Activated T-helper 1 cell treated with anti-CD3 and anti-CD28 coated beads, Interleukin-2, amount 50 U/mL, for 16 hours (primary cell): ENCODE measurements at regions not wholly inside any gene's neighbourhood (a gene's known extent, or its start where the extent isn't known, plus 50 kb on each side); places are given as distances from the start of the nearest gene placed in this dataset.
A peak's percentile ranks its signal among the peaks of the same experiment; 100 is the strongest.
"Not testable (repeated sequence)": the region's sequence is repeated elsewhere in the genome, so short reads cannot be mapped to it uniquely, and the experiment has no call there.

ENCODE experiments used
- DNase-seq, 2 donors: peaks; one replicate each; pipeline ENCODE4 v3.0.0-alpha.2; 2020; ENCODE audit warnings: low read depth in 1 of 2, low spot score in 1 of 2

DNA sequence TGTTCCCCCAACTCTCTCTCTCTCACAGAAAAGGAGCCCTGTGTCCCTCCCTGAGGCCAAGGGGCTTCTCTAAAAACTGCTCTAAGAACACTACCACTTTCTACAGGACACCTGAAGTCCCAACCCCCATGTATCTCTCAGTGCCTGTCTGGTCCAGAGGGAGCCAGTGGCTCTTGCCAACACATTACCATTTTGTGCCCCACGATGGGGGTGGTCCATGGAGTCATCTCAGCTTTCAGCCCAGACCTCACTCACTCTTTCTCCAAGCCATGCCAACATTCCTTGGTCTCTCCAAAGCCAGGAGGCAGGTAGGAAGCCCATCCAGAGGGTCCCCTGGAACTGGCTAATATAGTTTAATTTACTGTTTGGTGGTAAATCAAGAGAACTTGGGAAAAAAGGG is 962.1 kb upstream of the DEFB115 start:
- DNase-seq, result not testable (repeated sequence)

GRCh38 chr20:30295967-30296366 is 961.5 kb upstream of the DEFB115 start:
- not testable (repeated sequence) for DNase-seq

GRCh38 chr20:30297878-30298595 is 959.4 kb upstream of the DEFB115 start:
- not testable (repeated sequence) for DNase-seq

GRCh38 chr20:30300220-30300642 is 957.2 kb upstream of the DEFB115 start:
- DNase-seq, result not testable (repeated sequence)

GRCh38 chr20:30302786-30303185 is 954.7 kb upstream of the DEFB115 start:
- not testable (repeated sequence) for DNase-seq

- not testable (repeated sequence) for DNase-seq
Observed at GRCh38 chr20:30309938-30310337, 947.5 kb upstream of the DEFB115 start.

- DNase-seq, result not testable (repeated sequence)
Observed at GRCh38 chr20:30310385-30310784, 947.1 kb upstream of the DEFB115 start.

DNA sequence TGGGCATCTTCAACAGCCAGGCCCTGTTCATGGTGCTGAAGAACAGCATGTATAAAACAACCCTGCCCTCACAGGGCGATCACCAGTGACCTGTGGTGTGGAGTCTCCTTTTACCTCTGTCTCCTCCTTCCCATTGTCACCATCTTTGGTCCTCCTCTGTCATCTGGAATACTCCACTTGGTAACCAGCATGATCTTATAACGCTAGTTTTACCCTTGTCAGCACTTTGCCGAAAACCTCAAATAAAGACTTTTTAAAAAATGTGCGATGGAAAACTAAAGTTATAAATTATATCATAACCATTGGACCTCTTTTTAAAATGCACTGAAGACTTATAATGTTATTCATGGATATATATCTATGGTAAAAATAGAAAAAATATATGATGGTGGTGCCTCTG is 945.2 kb upstream of the DEFB115 start:
- not testable (repeated sequence) for DNase-seq

DNA sequence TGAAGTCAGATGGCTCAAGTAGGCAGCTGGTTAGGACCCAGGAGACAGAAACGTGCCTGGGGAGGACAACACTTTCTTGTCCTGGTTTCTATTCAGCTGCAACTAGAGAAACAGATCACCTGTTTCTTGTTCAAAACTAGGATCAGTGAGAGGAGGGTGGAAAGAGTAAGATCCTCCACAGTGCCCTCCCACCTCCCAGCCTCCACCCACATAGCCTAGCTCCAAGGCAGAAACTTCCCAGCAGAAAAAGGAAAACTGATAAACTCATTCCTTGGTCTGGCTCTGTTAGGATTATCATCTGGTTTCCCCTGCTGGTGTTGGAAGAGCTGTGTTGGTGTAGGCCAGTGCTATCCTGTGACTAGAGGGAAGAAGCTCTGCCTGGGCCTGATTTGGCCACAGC is 943.8 kb upstream of the DEFB115 start:
- DNase-seq, result not testable (repeated sequence)

GRCh38 chr20:30316063-30316462 is 941.4 kb upstream of the DEFB115 start:
- DNase-seq, result not testable (repeated sequence)

DNA sequence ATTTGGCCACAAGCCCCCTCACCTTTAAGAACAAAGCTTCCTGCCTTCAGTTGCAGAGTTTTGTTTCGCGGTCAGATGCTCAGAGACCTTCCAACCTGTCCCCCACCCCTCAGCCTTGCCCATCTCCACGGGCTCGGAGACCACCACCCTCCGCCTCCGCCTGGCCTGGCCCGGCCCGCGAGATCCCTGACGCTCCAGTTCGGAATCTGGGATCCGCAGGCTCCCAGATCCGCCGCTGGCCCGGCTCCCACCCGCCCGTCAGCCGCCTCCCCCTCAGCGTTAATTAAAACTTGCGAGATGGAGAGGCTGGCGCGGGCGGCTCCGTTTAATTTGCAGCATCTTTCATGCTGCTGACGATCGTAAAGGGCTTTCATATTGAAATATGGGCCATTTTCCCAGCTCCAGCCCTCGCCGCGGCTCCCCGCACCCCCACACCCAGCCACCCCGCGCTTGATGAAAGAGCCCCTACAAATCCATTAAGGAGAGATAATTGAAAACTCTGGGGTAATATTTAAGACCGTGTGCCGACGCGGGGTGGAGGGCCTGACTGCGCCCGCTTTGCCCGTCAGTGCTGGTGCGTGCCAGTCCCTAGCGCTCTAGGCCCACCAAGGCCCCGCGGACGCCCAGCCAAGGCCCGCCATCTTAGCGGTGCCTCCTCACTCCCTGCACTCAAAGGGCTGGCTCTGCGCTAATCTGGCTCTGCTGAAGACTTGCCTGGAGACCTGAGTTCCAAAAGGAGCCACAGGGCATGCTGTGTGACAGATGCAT is 940.7 kb upstream of the DEFB115 start:
- DNase-seq, result not testable (repeated sequence)

DNA sequence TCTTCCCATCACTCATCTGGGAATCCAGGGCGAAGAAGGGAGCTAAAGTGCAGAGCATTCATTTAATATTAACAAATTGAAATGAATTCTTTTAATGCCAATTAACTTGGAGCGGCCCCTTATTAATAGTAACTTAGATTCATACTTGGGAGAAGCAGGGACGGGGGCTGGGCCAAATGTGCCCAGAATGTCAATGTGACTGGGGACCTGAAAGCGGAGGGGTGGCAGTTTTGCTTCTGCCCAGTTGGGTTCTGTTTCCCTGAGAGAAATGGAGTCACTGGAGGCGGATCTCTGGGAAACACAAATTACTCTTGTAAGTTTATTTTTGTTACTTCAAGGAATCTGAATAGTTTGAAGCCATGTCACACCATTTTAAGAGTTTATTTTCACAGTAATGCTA is 923.7 kb upstream of the DEFB115 start:
- not testable (repeated sequence) for DNase-seq

- DNase-seq, result not testable (repeated sequence)
Observed at GRCh38 chr20:30337556-30337955, 919.9 kb upstream of the DEFB115 start.

- DNase-seq, result not testable (repeated sequence)
Observed at GRCh38 chr20:30348932-30349331, 908.5 kb upstream of the DEFB115 start.

DNA sequence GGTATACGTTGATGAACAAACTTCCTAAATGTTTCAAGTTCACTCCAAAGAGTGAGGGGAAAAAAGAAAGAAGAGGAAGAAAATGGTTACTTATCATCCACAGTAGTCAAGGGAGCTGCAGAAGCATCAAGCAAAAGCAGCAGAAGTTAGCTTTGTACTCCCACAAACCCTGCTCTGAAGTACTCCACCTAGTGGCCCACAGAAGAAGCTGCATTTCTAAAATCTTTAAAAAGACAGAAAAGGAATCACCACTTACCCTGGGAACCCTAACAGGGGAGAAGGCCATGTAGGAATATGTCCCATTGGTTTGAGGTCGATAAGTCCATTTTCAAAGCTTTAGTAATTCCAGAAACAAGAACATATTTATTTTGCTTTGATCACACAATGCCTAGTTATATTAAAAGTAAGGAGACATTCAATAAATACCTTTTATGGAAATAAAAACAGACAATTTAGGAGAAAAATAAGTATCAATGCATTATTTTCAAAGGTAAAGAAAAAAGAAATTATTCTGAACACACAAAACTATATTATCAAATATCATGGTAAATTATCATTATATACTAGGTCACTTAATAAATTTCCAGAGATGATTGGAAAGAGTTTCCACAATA is 900.5 kb upstream of the DEFB115 start:
- DNase-seq, result not testable (repeated sequence)

DNA sequence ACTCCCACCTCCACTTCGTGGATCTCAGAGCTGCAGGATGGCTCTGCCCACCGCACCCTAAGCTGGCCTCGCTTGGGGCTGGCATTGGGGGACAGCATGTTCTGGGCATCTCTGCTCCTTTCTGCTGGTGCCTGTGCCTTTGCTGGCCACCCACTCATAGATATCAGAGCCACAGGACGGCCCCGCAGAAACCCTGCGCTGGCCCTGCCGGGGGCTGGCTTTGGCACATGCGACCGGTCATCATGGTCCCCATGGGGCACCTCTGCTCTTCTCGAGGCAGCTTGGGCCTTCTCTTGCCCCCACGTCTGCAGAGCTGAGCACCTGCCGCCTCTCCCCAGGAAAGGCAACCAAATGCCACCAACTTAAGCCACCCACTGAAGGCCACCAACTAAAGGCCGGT is 895.7 kb upstream of the DEFB115 start:
- DNase-seq, result not testable (repeated sequence)

GRCh38 chr20:30376430-30376766 is 881.1 kb upstream of the DEFB115 start:
- not testable (repeated sequence) for DNase-seq

DNA sequence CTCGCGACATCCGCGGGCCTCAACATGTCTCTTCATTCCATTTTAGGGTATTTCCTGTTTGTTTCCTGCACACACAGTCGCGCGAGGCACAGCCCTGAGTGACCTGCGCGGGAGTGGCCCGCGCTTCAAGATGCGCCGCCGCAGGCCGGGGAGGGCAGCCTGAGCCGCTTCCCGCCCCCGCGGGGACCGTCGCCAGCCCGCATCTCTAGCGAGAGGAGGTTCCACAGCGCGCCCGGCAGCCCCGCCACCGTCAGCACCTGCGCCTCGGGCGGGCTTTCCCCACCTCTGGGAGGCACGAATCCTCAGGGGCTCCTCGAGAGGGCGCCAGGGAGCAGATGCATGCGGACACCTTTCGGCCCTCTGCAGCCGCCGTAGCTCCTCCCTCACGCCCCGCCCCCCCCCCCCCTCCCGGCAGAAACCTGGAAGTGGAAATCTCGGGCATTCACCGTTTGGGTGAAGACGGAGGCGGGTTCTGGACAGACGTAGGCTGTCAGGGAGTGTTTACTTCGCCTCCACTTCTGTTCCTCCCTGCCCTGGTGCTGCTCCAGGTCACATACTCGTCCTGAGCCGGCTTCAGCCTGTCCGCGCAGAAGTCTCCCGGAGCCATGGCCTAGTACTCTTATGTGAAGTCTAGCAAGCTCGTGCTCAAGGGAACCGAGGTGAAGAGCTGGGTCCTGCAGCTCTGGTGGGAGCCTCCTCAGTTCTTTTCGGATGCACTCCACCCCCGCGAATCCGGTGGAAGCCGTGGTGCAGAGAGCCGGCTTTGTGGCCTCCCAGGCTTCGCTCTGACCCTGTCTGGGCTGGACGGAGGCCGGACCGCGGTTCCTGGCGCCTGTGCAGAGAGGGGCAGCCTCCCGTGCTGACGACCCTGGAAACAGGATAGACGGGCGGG is 880.5 kb upstream of the DEFB115 start:
- peak; percentile 81 to 82 for DNase-seq

- DNase-seq, result not testable (repeated sequence)
Observed at GRCh38 chr20:30378317-30378716, 879.1 kb upstream of the DEFB115 start.

GRCh38 chr20:30378721-30379120 is 878.7 kb upstream of the DEFB115 start:
- DNase-seq, result not testable (repeated sequence)

DNA sequence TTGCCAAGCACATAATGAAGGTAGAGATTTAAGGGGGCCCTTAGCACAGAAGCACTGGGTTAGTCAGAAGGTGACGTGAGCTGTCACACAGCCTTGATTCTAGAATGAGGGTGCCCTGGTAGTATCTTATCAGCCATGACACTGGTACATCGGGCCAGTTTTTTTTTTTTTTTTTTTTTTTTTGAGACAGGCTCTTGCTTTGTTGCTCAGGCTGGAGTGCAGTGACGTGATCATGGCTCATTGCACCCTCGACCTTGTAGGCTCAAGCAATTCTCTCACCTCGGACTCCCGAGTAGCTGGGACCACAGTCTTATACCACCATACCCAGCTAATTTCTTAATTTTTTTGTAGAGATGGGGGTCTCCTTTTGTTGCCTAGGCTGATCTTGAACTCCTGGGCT is 872.6 kb upstream of the DEFB115 start:
- not testable (repeated sequence) for DNase-seq
